Heart right ventricle (tissue), 16 donors: ENCODE measurements at regions not wholly inside any gene's neighbourhood (a gene's known extent, or its start where the extent isn't known, plus 50 kb on each side); places are given as distances from the start of the nearest gene placed in this dataset.

Experiments used
- ATAC-seq, 8 donors: fragments of 200-7000 bp; cut with Tn5 transposase; one replicate each; pipeline ENCODE4 v1.9.1; 2020; ENCODE audit warnings: mild to moderate bottlenecking in 8 of 8, moderate library complexity in 8 of 8, moderate number of reproducible peaks in 1 of 8
- DNase-seq, 2 donors: peaks; one replicate each; pipeline ENCODE4 v3.0.0-alpha.2; 2020
- H3K27ac ChIP-seq, 10 donors: fragments of 200-600 bp; sonication (generic) in 2 of 10; one replicate each; pipeline versions ENCODE4 v1.5.0 to v1.8.0; 2020 to 2022; ENCODE audit warnings: mild to moderate bottlenecking in 3 of 10
- H3K27me3 ChIP-seq, 7 donors: fragments of 200-600 bp; one replicate each; pipeline ENCODE4 v1.8.0; 2021 to 2022; ENCODE audit warnings: mild to moderate bottlenecking in 2 of 7
- H3K36me3 ChIP-seq, 9 donors: fragments of 200-600 bp; sonication (generic) in 1 of 9; one replicate each; pipeline versions ENCODE4 v1.5.0 to v1.8.0; 2020 to 2022; ENCODE audit warnings: mild to moderate bottlenecking in 2 of 9
- H3K4me1 ChIP-seq, 9 donors: fragments of 200-600 bp; sonication (generic) in 1 of 9; one replicate each; pipeline versions ENCODE4 v1.5.0 to v1.8.0; 2020 to 2022; ENCODE audit warnings: mild to moderate bottlenecking in 4 of 9
- H3K4me3 ChIP-seq, 10 donors: fragments of 200-600 bp; sonication (generic) in 2 of 10; one replicate each; pipeline versions ENCODE4 v1.5.0 to v1.8.0; 2020 to 2022; ENCODE audit warnings: mild to moderate bottlenecking in 7 of 10, moderate library complexity in 2 of 10
- H3K9me3 ChIP-seq, 11 donors: fragments of 200-600 bp in 10 of 11; sonication (generic) in 2 of 11; one replicate each; pipeline versions ENCODE4 v1.5.0 to v1.8.0; 2013 to 2022; ENCODE audit warnings: mild to moderate bottlenecking in 2 of 11, control low read depth in 1 of 11, moderate library complexity in 1 of 11
- CTCF ChIP-seq, 9 donors: fragments of 200-600 bp; sonication (generic) in 2 of 9; IDR thresholded peaks; one replicate each; pipeline versions ENCODE4 v1.5.0 to v1.8.0; 2021 to 2022; ENCODE audit warnings: antibody characterized with exemption in 9 of 9, mild to moderate bottlenecking in 5 of 9, moderate library complexity in 1 of 9
- WGBS, 2 donors: extraction: QIAGEN DNeasy Blood & Tissue Kit; methylation state at CpG; one replicate each; pipeline ENCODE4 v1.1.7; 2013; ENCODE audit warnings: inconsistent platforms in 1 of 2; 5-methylcytosine and 5-hydroxymethylcytosine counted together
- intact Hi-C, 10 donors: fragments of 100-400 bp; cut with DNase I; formaldehyde crosslinking; loops; one replicate each; pipeline versions ENCODE4 v1.11.1 to v1.14.2; 2022
- donor health status: Arrhythmogenic right ventricular cardiomyopathy.
- donor health status: ischemic (EF 13 %, LVEDD 7.1; RV severe dilation, severe dysfunction).
- donor health status: healthy with polysubstance abuse.
- donor health status: DM: no; HTN: yes; CAD: no.
- donor health status: DM: no; HTN: no; CAD: no.
- donor health status: ischemic (EF 25% LVEDD 6.9; RV normal size, moderate dysfunction).
- donor health status: ischemic (EF 25% LVEDD 5.7; RV mildly dilated, moderate dysfunction).
- donor health status: healthy.
- donor health status: DM: yes; HTN: yes; CAD: no.
- donor health status: Ischemic cardiomyopathy.
- donor health status: ischemic (EF 35%, LVEDD 5.7; RV mildly dilated, moderate dysfunction).
- donor health status: nonischemic (EF 11% LVEDD 7.7; RV severe dilation, severe dysfunction).
- donor health status: DM: yes; HTN: yes; CAD: no.
- donor health status: PGD.
- donor health status: ischemic (EF 29% LVEDD 5.4; RV normal size, mild dysfunction).
- donor health status: nonischemic (EF 23%, LVEDD 6.1; RV moderate dilation, normal function).

GRCh38 chr6:155599561-155599960 lies 143.9 kb upstream of the NOX3 start:
- Histone ChIP-seq H3K4me1 (no peaks in the 10 kb centered on the region), H3K36me3 (no peaks in the 10 kb centered on the region), H3K27me3 (no peaks in the 10 kb centered on the region), H3K27ac (no peak overlapping the region), H3K9me3 (no peaks in the 10 kb centered on the region), H3K4me3 (no peak overlapping the region)
- 72 to 76% methylated on average over 3 of the region's 3 CpGs for WGBS, 2 donors
- no peak for ATAC-seq
- no peak for DNase-seq
- TF ChIP-seq CTCF (IDR thresholded peaks at IDR 0.05) = no peak
- intact Hi-C loops = no loop called here

DNA sequence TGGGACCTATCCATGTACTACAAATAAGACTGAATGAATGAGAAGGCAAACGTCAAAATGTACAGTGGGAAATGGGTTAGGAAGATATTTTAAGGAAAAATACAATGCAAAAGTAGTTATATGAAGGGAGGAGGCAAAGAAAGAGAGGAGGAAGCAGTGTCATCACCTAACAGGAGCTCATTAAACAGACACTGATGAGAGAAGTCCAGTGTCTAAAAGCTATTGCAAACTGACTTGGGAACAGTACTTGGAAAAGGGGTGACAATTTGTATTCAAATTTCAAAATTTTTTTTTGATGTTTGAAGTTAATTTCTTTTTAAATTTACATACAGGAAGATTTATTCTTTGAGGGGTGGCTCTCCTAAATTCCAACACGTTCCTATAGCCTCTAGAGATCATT lies 143.5 kb upstream of the NOX3 start:
- no peak overlapping the region for H3K4me3 ChIP-seq
- no peak for TF ChIP-seq CTCF (IDR thresholded peaks at IDR 0.05)
- ATAC-seq (no peak), DNase-seq (no peak)
- no peaks in the 10 kb centered on the region for H3K36me3 ChIP-seq
- WGBS, 2 donors = 51 to 52% methylated on average over 2 of the region's 2 CpGs
- no peaks in the 10 kb centered on the region for H3K9me3 ChIP-seq
- no peak overlapping the region for H3K27ac ChIP-seq
- no peaks in the 10 kb centered on the region for H3K4me1 ChIP-seq
- intact Hi-C loops = no loop called here
- no peaks in the 10 kb centered on the region for H3K27me3 ChIP-seq

DNA sequence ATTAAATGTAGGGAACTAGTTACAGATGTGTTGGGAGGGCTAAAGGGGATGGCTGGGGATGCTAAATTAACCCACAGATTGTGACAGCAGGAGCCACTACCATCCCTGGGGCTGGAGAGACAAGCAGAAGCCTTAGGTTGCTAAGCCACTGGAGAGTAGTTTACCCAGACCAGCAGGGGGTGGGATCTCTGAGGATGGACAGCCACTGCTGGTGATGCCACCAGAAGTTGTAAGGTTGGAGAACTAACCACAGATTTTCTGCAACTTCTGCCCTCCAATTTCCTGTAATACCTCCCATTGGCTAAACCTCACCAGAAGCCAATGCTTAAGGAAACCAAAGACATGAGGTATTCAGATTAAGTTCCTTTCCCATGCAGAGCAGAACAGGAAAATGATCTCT lies 139.6 kb upstream of the NOX3 start:
- ATAC-seq (no peak), DNase-seq (no peak)
- no peaks in the 10 kb centered on the region for H3K9me3 ChIP-seq
- H3K4me1 ChIP-seq = no peaks in the 10 kb centered on the region
- H3K27ac ChIP-seq = no peak overlapping the region
- no peak for TF ChIP-seq CTCF (IDR thresholded peaks at IDR 0.05)
- H3K27me3 ChIP-seq = no peaks in the 10 kb centered on the region
- intact Hi-C loops = no loop called here
- H3K36me3 ChIP-seq = no peaks in the 10 kb centered on the region
- H3K4me3 ChIP-seq = no peak overlapping the region

GRCh38 chr6:155591741-155592140 lies 136.1 kb upstream of the NOX3 start:
- no peaks in the 10 kb centered on the region for H3K4me1 ChIP-seq
- no peaks in the 10 kb centered on the region for H3K27me3 ChIP-seq
- ATAC-seq (no peak), DNase-seq (no peak)
- intact Hi-C loops = no loop called here
- no peaks in the 10 kb centered on the region for H3K36me3 ChIP-seq
- peaks cover 0 to 11% (median 0%) of the 10 kb centered on the region in 11 donors for H3K9me3 ChIP-seq
- TF ChIP-seq CTCF (IDR thresholded peaks at IDR 0.05) = no peak
- WGBS, 2 donors = 90 to 100% methylated on average over 1 of the region's 1 CpG
- no peak overlapping the region for H3K27ac ChIP-seq
- no peak overlapping the region for H3K4me3 ChIP-seq

DNA sequence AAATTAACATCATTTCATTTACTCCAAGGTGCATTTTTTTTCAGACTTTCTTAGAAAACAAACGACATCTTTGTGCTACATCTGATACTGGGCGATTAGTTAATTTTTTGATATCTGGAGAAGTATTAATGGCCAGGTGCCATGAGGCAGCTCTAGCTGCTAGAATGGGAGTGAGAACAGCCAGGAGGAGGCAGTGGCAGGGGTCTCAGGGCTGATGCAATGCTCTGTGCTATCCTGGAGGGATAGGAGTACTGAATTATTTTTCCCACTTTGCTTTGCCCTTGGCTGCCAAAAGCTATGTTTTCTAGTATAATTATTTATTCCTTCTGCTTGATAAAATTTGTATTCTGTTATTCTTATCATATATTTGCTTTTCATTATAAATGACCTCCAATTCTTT lies 133.6 kb upstream of the NOX3 start:
- Histone ChIP-seq H3K27me3 (no peaks in the 10 kb centered on the region), H3K4me1 (no peaks in the 10 kb centered on the region), H3K9me3 (peaks cover 0 to 11% (median 0%) of the 10 kb centered on the region in 11 donors), H3K27ac (no peak overlapping the region), H3K36me3 (no peaks in the 10 kb centered on the region), H3K4me3 (no peak overlapping the region)
- 76 to 81% methylated on average over 2 of the region's 2 CpGs for WGBS, 2 donors
- intact Hi-C loops = no loop called here
- ATAC-seq = no peak
- DNase-seq = no peak
- no peak for TF ChIP-seq CTCF (IDR thresholded peaks at IDR 0.05)
